ENCODE measurements at regions not wholly inside any gene's neighbourhood (a gene's known extent, or its start where the extent isn't known, plus 50 kb on each side); places are given as distances from the start of the nearest gene placed in this dataset.
"Not testable (repeated sequence)": the region's sequence is repeated elsewhere in the genome, so short reads cannot be mapped to it uniquely, and the experiment has no call there.

DNA sequence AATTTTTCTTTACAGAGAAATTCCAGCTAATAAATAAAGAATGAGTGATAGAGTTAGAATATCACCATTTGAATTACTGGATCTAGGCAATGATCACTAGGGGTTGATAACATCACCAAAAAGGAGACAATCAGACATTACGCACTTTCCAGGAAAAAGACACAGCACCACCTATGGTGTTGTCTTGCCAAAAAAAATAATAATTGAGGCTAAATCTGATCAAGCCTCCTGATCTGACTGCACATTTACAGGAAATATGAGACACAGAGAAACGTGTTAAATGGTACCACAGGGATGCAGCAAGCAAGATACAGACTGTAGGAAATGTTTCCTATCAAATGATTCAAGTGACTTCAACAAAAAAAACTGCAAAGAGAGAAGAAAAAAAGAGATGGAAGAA is 92.8 kb downstream of the EOMES start:
- DNase-seq, result no peak

DNA sequence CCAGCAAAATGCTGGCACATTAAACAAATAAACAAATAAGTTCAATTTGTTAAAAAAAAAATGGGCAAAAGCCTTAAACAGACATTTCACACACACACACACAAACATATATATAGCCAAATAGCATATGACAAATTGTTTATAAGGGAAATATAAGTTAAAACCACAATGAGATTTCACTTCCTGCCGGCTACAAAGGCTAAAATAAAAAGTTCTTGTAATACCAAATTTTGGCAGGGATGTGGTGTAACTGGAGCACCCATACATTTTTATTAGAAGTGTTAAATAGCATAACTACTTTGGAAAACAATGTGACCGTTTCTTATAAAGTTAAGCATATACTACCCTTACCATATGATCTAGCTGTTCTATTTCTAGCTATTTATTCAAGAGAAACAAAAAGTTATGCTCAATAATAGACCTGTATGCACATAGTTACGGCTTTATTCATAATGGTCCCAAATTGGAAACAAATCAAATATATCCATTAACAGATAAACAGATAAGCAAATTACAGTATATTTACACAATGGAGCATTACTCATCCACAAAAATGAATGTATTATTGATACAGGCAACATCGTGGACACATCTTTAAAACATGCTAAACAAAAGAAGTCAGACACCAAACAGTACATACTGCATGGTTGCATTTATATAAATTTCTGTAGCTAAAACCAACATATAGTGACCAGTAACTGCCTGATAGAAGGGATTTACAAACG is 93.9 kb downstream of the EOMES start:
- no peak for DNase-seq

DNA sequence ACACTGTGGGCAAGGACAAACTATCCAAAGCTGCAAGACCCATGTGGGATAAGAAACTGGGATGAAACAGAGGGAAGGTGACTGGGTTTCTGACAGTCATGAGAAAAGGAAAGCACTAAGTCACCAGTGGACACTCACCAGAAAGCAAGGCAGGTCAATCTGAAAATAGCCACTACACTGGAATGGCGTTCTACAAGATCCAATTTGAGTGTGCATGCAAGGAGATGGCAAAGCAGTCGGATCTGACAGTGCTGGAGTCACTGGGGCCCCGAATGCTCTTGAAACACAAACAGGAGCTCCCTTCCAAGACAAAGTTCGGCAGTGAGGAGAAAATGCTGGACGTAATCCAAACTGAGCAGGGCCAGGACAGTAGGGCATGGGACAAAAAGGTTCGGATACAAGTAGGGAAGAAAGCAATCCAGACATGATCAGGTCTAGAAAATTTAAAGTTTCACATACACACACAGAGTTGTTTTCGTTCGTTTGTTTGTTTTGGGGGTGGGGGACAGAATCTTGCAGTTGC is 95.5 kb downstream of the EOMES start:
- DNase-seq, result no peak

DNA sequence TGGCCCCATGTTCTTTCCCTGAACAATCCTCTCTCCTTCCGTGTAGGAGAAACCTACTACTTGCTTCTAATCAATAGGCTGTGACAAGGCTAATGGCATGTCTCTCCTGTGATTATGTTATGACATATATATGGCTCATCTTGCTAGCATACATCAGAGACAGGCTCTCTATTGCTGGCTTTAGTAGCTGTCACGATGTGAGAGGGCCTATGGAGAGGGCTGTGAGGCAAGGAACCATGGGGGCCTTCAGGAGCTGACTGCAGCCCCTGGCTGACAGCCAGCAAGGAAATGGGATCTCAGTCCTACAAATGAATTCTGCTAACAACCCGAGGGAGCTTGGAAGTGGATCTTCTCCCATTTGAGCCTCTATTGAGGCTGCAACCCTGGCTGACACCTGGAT is 96.3 kb downstream of the EOMES start:
- DNase-seq, result no peak

DNA sequence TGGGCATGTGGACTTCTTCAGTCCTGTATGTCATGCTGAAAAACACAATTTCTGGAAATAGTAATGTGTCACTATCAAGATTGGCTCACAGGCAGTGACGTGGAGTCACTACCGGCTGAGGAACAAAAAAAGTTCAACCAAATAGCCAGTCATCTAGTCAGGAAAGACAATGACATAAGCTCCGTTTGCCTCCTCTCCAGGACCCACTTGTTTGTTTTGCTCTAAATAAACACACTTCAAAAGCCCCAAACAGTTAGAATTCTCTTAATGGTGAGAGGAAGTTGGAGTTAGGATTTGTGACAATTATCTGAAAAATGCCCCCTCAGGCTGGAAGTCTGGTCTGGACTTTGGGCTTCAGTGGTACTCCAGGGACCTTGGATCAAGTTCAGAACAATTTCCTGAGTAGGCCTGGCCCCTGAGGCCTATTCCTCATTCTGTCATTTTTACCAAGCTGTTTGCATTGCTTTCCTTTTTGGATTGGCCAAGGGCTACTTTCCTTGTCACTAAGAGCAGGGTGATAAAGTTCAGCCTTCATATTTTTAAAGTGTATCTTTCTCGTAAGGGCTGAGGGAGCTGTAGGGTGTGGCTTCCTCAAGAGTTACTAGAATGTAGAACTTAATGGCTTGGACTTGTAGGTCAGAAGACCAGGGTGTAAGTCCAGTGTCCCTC is 98.9 kb downstream of the EOMES start:
- DNase-seq, result no peak

DNA sequence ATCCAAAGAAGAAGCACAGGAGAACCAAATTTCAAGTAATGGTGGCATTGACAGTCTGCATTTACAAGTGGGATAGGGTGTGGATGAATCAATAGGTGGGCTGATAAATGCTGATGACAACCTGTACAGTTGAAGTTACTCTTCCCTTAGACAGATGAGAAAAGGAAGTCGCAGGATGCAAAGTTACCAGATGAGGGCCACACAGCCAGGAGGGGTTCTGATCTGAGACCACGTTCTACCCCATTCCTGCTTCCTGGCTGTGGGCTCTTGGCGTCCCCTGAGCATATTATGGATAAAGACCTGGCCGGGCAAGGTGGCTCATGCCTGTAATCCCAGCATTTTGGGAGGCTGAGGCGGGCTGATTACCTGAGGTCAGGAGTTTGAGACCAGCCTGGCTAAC is 104.6 kb downstream of the EOMES start:
- DNase-seq, result no peak

DNA sequence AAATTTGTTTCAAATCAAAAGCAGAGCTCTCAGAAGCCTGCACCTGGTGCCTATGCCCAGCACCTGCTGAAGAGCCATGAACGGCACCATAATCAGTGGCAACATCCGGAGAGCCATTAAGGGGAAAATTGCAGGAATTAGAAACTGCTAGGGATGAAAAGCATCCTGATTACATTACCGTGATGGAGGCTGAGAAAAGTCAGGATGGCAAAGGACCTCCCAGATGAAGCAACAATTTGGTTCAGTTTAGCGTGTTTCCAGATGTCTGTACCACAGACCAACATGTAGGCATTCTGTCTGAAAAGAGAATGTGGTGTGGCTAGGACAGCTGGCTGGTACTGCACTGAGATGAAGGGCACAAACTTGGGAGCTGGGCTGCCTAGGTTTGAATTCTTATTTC is 106.1 kb downstream of the EOMES start:
- DNase-seq, result no peak

DNA sequence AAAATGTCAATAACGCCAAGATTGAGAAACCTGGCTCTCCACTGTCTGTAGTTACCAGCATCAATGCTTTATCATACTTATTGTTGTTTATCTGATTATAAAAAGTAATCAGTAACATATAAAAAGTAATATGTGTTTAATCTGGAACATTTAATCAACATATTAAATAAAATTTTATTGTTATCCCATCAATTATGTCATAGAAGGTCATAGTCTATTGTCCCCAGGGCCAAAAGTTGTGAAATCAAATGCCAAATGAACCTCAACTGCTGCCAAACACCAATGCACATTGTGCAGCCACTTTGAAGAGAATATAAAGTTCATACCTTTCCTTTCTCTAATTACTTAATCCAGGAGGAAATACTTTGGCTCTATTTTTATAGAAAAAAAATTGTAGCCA is 106.6 kb downstream of the EOMES start:
- no peak for DNase-seq

DNA sequence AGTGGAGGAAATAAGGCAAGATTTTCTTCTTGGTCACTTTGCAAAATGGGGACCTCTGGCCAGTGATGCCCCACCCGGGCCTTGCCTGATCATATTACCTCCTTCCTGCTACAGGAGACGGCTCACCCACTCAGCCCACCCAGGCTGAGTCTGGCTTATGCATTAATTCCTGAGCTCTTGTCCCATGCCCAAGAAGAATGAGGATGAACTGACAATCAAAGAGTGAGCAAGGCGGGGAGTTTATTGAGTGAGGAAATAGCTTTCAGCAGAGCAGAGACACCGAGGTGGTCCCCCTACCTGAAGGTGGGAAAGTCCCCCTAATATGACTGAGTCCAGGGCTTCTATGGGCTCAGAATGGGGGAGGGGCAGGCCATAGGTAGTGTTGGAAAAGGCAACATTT is 107.5 kb downstream of the EOMES start:
- DNase-seq, result no peak

DNA sequence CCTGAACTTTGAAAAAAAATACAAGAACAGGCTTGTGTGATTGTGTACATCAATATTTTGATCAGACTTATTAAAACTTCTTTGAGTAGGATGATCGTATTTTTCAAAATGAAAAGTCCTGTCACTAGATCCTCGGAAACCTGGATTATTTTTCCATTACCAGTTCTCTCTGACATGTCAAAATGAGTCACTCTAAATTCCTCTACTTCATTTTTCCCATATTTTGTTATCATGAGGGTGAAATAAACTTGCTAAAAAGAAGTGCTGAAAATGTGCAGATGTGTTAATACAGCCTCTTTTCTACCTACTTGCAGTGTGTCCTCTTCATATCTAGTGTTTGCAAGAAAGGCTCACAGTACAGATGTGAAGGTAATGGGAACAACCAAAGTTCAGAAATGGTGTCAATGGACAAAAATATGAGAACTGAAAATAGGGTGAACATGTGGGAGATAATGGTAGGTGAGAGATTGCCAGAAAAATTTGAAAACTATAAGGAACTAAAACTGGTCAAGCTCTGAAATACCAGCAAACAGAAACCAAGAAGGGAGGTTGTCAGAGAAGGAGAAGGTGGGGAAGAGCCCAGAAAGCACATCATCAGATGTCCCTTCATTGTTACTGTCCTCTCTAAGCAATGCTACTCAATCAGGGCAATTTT is 108.2 kb downstream of the EOMES start:
- DNase-seq, result no peak

DNA sequence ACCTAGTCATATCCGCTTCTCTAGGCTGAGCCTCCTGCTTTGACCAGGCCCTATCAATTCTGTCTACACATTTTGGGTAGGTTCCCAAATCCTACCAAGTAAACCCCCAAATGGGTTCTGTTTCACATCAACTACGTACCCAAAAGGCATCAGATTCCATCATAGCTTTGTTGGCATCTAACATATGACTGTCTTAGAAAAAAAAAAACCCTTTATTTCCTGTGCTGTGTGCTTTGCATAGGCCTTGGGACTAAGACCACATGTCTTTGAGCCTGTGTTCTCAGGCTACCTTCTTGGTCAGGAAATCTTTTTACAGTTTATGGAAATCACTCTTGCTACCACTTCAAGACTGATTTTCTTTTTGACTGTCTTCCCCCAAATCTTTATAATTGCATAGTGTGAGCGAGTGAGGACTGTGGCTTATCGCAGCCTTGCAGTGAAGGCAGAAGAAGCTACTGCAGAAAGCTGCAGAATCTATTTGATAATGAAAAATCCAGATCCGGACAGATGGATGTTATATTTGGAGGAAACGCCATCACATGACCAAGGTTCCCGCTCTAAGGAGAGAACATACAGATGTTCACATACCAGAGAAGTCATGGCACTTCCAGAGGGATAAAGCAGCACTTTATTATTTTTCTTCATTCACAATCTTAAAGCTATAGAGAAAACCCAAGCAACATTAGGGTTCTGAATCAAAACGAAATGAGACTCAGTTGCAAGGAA is 111.2 kb downstream of the EOMES start:
- DNase-seq, result no peak

DNA sequence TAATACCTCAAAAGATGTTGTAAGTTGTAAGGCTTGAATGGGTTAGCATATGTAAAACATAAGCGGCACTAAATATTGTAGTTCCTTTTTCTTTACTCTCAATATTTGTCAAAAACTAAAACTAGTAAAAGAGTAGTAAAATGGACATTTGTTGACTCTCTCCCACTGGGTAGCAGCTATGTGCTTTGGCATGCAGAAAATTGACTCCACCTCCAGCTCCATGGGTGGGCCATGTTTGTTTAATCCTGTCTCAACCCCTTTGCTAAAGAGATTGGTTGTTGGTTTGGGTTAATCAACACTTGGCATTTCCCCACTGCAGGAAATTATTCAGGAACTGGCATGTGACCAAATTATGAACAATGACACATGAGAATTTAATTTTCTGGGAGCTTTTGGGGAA is 114.8 kb downstream of the EOMES start:
- no peak for DNase-seq

DNA sequence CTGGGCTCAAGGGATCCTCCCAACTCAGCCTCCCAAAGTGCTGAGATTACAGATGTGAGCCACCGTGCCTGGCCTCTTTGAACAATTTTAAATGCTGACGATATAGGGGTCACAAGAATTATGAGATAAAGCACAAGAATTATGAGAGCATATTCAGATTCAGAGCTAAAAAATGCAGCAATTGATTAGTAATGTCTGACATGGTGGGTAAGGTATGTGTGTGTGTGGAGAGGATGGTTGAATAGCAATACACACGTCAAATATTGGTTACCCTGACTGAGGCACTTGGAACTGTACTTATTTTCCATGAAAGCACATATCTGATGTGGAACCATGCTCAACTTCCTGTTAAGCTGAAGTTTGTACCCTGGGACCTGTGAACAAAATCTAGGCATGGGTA is 115.6 kb downstream of the EOMES start:
- no peak for DNase-seq

DNA sequence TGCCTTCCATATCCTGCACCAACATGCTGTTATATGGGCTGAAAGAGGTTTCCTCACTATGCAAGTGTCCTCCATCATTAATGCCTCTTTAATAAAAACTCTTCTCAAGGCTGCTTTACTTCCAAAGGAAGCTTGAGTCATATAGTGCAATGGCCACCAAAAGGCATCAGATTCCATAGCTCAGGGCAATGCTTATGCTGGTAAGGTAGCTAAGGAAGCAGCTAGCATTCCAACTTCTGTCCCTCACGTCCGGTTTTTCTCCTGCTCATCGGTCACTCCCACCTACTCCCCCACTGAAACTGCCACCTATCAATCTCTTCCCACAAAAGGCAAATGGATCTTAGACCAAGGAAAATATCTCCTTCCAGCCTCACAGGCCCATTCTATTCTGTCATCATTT is 117.1 kb upstream of the SLC4A7 start:
- not testable (repeated sequence) for DNase-seq

DNA sequence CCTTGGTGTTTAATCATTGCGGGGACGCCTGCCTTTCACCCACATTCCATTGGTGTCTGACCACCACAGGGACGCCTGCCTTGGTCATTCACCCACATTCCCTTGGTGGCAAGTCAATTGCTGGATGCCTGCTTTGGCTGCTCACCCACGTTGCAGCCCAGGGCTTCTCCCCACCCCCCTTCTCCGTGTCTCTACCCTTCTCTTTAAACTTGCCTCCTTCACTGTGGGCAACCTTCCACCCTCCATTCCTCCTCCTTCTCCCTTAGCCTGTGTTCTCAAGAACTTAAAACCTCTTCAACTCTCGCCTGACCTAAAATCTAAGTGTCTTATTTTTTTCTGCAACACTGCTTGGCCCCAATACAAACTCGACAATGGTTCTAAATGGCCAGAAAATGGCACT is 115.6 kb upstream of the SLC4A7 start:
- not testable (repeated sequence) for DNase-seq

DNA sequence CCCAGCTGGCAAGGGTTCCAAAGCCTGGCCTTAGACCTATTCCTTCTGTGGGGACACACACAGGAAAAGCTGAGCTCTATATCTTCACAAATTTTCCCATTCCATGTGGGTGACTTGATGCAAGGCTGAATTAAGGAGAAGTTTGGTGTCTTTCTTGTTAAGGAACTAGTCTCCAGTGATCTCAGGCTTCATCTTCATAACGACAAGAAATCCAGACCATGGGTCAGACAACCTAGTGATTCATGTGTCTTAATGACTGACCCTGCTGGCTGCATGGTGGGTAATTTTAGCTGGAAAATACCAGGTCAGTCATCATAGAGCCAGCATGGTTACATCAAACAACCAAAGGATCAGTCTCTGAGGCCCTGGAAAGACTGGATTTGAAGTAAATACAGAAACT is 112.7 kb upstream of the SLC4A7 start:
- DNase-seq, result no peak

DNA sequence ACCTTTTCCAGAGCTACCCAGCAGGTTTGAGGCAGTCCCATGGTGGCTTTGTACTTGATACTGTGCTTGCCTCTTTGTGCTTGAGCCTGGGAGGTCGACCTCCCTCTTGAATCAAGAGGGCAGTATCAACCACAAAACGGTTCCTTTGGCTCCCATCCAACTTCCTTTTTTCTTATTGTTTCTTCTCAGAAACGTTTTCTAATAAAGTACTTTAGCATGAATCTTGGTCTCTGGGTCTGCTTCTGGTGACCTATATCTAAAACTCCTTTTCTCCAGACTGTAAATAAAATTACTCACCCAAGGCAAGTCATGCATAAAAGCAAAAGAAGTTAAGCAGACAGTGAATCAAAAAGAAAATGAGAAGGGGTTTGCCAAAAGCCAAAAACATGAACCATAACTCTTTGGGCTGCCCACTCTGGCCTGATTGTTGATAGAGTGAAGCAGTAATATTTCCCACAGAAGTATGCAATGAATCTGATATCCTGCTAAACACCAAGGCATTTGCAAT is 112.2 kb upstream of the SLC4A7 start:
- no peak for DNase-seq

DNA sequence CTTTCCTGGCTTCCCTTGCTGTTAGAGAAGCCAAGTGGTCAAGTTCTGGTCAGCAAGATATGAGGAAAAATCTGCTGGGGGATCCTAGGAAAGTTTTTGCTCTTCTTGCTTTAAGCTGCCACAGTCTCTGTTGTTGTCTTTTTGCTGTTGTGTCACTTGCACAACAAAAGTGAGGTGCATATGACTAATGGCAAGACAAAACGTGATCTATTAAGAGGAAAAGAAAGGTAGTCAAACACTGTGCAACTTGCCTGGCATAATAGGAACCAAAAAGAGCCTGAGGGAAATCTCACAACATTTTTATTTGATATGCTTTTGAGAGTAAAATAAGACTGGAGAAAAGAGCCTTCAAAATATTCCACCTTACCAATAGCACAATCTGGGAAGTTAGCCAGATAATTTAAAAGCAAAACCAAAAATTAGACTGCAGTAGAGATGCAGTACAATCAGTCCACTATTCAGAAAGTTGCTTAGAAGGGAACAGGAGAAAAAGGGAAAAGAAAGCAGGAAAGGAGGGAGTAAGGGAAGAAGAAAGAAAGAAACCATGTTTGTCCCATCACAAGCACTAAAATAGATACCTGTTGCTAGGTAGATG is 110.0 kb upstream of the SLC4A7 start:
- no peak for DNase-seq

DNA sequence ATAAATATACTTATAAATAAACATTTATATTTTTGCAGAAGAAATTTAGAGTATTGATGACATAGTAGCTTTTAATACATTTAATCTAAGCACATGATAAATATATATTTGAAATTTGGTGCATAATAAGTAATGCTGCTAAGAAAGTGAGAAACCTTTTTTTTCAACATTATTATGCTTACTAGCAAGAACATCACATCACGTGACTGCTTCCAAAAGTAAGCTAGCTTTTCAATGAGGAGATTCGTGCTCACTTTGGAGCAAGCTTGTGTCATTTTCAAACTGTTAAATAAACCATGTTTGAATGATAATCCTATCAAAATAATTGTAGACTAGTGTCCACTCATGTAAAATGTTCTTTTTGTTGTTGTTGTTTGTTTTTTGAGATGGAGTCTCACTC is 109.0 kb upstream of the SLC4A7 start:
- no peak for DNase-seq

DNA sequence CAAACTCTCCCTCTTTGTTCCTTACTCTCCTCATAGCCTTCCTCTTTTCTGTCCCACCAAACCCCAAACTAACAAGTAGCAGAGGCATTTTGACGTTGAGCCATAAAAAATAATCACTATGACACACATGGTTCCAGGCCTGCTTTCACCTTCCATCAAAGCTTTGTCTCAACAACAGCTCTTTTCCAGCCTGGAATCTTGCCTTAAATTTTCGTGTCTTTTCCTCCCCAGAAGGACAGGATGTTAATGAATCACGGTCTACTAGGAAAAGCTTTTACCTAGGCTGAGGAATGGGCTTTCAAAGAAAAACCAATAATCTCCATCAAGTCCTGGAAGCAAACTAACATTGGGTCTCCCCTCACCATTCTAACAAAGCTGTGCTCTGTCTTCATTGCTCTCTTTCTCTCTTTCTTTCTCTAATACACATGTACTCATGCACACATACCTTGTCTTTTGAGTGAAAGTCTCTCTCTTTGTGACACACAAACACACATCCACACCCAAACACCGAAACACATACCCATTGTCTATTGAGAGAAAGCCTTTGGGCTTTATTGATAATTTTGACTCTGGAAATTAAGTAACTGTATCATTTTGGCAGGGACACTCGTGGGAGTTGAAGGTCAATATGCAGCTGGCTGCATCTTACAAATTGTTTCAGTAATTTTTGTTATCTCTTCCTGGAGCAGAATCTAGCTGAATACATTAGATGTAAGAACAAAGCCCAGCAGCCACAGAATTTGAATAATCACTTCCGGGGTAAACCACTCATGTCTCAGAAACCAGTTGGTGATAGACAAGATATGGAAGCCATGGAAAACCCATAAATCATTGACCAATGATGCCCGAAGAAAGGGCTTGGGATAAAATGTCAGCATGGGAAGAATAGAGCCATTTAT is 107.4 kb upstream of the SLC4A7 start:
- DNase-seq, result no peak

DNA sequence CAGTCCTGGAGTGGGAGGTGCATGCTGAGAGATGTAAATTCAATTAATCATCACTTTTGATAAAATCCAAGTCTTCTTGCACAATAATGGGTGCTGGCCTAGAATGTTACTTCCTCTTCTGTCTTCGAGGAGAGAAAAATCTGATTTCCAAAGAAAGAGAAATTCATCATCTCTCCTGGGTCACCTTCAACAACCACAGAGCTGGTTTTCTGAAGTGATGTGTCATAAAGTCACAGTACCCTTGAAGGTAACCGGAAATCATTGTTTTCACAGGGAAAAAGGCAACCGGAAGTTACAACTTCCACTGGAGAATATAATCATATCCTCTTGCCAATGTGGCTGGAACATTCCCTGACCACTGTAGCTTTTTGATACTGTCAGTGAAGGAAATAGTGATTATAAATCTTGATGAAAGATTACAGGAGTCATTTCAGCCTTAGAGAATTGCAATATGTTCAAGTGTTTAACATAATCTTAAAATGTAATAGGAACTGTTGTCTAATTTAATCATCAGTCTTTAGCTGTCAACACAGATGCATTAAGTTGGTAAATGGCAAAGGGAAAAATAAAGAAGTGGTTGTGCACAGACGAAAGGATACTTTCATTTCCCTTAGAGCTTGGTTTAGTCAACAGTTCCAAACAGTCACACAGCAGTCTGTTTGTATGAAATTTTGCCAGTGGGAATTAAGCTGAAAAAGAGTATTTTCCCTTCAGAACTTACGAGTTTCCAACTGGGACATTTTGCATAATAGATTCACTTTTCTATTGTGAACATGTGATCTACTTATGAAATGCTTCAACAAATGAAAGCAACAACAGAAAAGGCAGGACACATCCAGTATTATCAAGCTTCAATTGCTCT is 106.5 kb upstream of the SLC4A7 start:
- no peak for DNase-seq
